Liver (tissue), 8 donors: ENCODE measurements at regions not wholly inside any gene's neighbourhood (a gene's known extent, or its start where the extent isn't known, plus 50 kb on each side); places are given as distances from the start of the nearest gene placed in this dataset.

Experiments
- DNase-seq: peaks from one replicate; pipeline ENCODE4 v3.0.0-alpha.2; 2017; ENCODE audit warnings: low spot score
- H3K27ac ChIP-seq, 2 donors: one replicate each; pipeline ENCODE4 v1.7.0; 2013; ENCODE audit warnings: inconsistent platforms in 2 of 2, low read length in 2 of 2, control low read depth in 1 of 2, low read depth in 1 of 2, mild to moderate bottlenecking in 1 of 2
- H3K27me3 ChIP-seq, 4 donors: one replicate each; pipeline versions ENCODE4 v1.6.1 to v1.7.0; 2013; ENCODE audit warnings: low read length in 3 of 4, inconsistent platforms in 1 of 4, mild to moderate bottlenecking in 1 of 4, moderate library complexity in 1 of 4; ENCODE audit not compliant: control insufficient read depth in 4 of 4, insufficient read depth in 4 of 4
- H3K36me3 ChIP-seq, 4 donors: one replicate each; pipeline versions ENCODE4 v1.6.1 to v1.7.0; 2013; ENCODE audit warnings: low read length in 3 of 4, mild to moderate bottlenecking in 3 of 4, low read depth in 1 of 4, moderate library complexity in 1 of 4; ENCODE audit not compliant: control insufficient read depth in 4 of 4, insufficient read depth in 3 of 4
- H3K4me1 ChIP-seq, 4 donors: one replicate each; pipeline versions ENCODE4 v1.6.1 to v1.7.0; 2013; ENCODE audit warnings: low read length in 3 of 4, mild to moderate bottlenecking in 3 of 4, moderate library complexity in 1 of 4; ENCODE audit not compliant: control insufficient read depth in 4 of 4, insufficient read depth in 4 of 4
- H3K4me3 ChIP-seq, 3 donors: one replicate each; pipeline versions ENCODE4 v1.6.1 to v1.7.0; 2013; ENCODE audit warnings: low read length in 3 of 3, control low read depth in 1 of 3, low read depth in 1 of 3, mild to moderate bottlenecking in 1 of 3
- H3K9ac ChIP-seq, 2 donors: one replicate each; pipeline ENCODE4 v1.7.0; 2013; ENCODE audit warnings: low read length in 2 of 2, mild to moderate bottlenecking in 2 of 2, moderate library complexity in 2 of 2, control low read depth in 1 of 2, low read depth in 1 of 2
- H3K9me3 ChIP-seq, 4 donors: one replicate each; pipeline versions ENCODE4 v1.6.1 to v1.7.0; 2013; ENCODE audit warnings: low read length in 3 of 4; ENCODE audit not compliant: control insufficient read depth in 4 of 4
- ATF3 ChIP-seq: IDR thresholded peaks from 2 replicates; pipeline ENCODE4 v1.6.1; 2016; ENCODE audit warnings: antibody characterized with exemption
- CTCF ChIP-seq: fragments of 150-350 bp; IDR thresholded peaks from 2 replicates; pipeline ENCODE4 v1.5.1; 2017; ENCODE audit warnings: improper control_type of control experiment, low read depth, low read length; ENCODE audit not compliant: missing input control
- EGR1 ChIP-seq, 2 donors: IDR thresholded peaks; 2 replicates each; pipeline ENCODE4 v1.6.1; 2016 to 2018; ENCODE audit warnings: antibody characterized with exemption in 2 of 2, low read depth in 2 of 2
- FOXA1 ChIP-seq: IDR thresholded peaks from 2 replicates; pipeline ENCODE4 v1.6.1; 2016; ENCODE audit warnings: antibody characterized with exemption
- FOXA2 ChIP-seq: IDR thresholded peaks from 2 replicates; pipeline ENCODE4 v1.6.1; 2016; ENCODE audit warnings: antibody characterized with exemption
- GABPA ChIP-seq, 2 donors: IDR thresholded peaks in 1 of 2; conservative IDR thresholded peaks in 1 of 2; 2 replicates each; pipeline ENCODE4 v1.6.1; 2016; ENCODE audit warnings: antibody characterized with exemption in 2 of 2, mild to moderate bottlenecking in 1 of 2, moderate library complexity in 1 of 2
- HNF4A ChIP-seq, 2 donors: conservative IDR thresholded peaks; 2 replicates each; pipeline ENCODE4 v1.6.1; 2016; ENCODE audit warnings: antibody characterized with exemption in 2 of 2, mild to moderate bottlenecking in 2 of 2
- JUND ChIP-seq, 2 donors: IDR thresholded peaks; 2 replicates each; pipeline ENCODE4 v1.6.1; 2016; ENCODE audit warnings: antibody characterized with exemption in 2 of 2
- MAX ChIP-seq: IDR thresholded peaks from 2 replicates; pipeline ENCODE4 v1.6.1; 2016; ENCODE audit warnings: antibody characterized with exemption
- RAD21 ChIP-seq, 2 donors: IDR thresholded peaks; 2 replicates each; pipeline ENCODE4 v1.6.1; 2016; ENCODE audit warnings: antibody characterized with exemption in 2 of 2, mild to moderate bottlenecking in 2 of 2
- REST ChIP-seq: IDR thresholded peaks from 2 replicates; pipeline ENCODE4 v1.6.1; 2016; ENCODE audit warnings: antibody characterized with exemption, mild to moderate bottlenecking
- RXRA ChIP-seq, 2 donors: IDR thresholded peaks; 2 replicates each; pipeline ENCODE4 v1.6.1; 2017 to 2018; ENCODE audit warnings: antibody characterized with exemption in 2 of 2, mild to moderate bottlenecking in 1 of 2
- SP1 ChIP-seq: IDR thresholded peaks from 2 replicates; pipeline ENCODE4 v1.6.1; 2018; ENCODE audit warnings: antibody characterized with exemption, mild to moderate bottlenecking
- TAF1 ChIP-seq: conservative IDR thresholded peaks from 2 replicates; pipeline ENCODE4 v1.6.1; 2016; ENCODE audit warnings: antibody characterized with exemption, mild to moderate bottlenecking
- YY1 ChIP-seq: IDR thresholded peaks from 2 replicates; pipeline ENCODE4 v1.6.1; 2016; ENCODE audit warnings: antibody characterized with exemption, mild to moderate bottlenecking
- ZBTB33 ChIP-seq: IDR thresholded peaks from 2 replicates; pipeline ENCODE4 v1.6.1; 2016; ENCODE audit warnings: antibody characterized with exemption
- WGBS: extraction: QIAGEN DNeasy Blood & Tissue Kit; methylation state at CpG from one replicate; pipeline ENCODE4 v1.1.7; 2013; 5-methylcytosine and 5-hydroxymethylcytosine counted together
- donor health status: healthy.
- donor health status: healthy.
- donor health status: healthy.
- donor health status: healthy.
- donor health status: healthy.

- WGBS: 94% methylated on average over 10 of the region's 10 CpGs
- no peaks in the 10 kb centered on the region for H3K9me3 ChIP-seq
- H3K27ac ChIP-seq: no peak overlapping the region
- H3K27me3 ChIP-seq: no peaks in the 10 kb centered on the region
- no peak overlapping the region for H3K4me3 ChIP-seq
- DNase-seq: no peak
- no peaks in the 10 kb centered on the region for H3K36me3 ChIP-seq
- H3K4me1 ChIP-seq: no peaks in the 10 kb centered on the region
- no peak overlapping the region for H3K9ac ChIP-seq
- TF ChIP-seq FOXA2 (no peak), RXRA (IDR thresholded peaks at IDR 0.05) (no peak), CTCF (no peak), MAX (no peak), HNF4A (conservative IDR thresholded peaks at IDR 0.05) (no peak), JUND (IDR thresholded peaks at IDR 0.05) (no peak), TAF1 (no peak), SP1 (no peak)
Observed at GRCh38 chr2:163884416-163884815, 148.6 kb upstream of the FIGN start.

GRCh38 chr2:163878718-163879117, 142.9 kb upstream of the FIGN start:
- H3K4me1 ChIP-seq: no peaks in the 10 kb centered on the region
- WGBS: 56% methylated on average over 4 of the region's 4 CpGs
- TF ChIP-seq YY1: no peak
- no peak for TF ChIP-seq EGR1 (IDR thresholded peaks at IDR 0.05; ENCODE audit: low read depth in 2 of 2)
- TF ChIP-seq MAX: no peak
- no peak for TF ChIP-seq FOXA1
- TF ChIP-seq TAF1: no peak
- TF ChIP-seq CTCF: peak; percentile 41
- no peak for TF ChIP-seq ATF3
- TF ChIP-seq HNF4A (conservative IDR thresholded peaks at IDR 0.05): no peak
- TF ChIP-seq JUND (IDR thresholded peaks at IDR 0.05): no peak
- TF ChIP-seq REST: no peak
- TF ChIP-seq FOXA2: no peak
- TF ChIP-seq GABPA (IDR thresholded peaks at IDR 0.05 in 1 of 2, conservative IDR thresholded peaks at IDR 0.05 in 1 of 2): no peak
- TF ChIP-seq RAD21 (IDR thresholded peaks at IDR 0.05): peak; percentile 57 to 84
- TF ChIP-seq ZBTB33: no peak
- TF ChIP-seq SP1: no peak
- no peak for TF ChIP-seq RXRA (IDR thresholded peaks at IDR 0.05)
- H3K36me3 ChIP-seq: no peaks in the 10 kb centered on the region
- DNase-seq: no peak
- H3K27me3 ChIP-seq: no peaks in the 10 kb centered on the region
- H3K27ac ChIP-seq: no peak overlapping the region
- H3K9me3 ChIP-seq: no peaks in the 10 kb centered on the region
- H3K9ac ChIP-seq: no peak overlapping the region
- H3K4me3 ChIP-seq: no peak overlapping the region
